Left renal pelvis (tissue), 4 donors: ENCODE measurements at regions not wholly inside any gene's neighbourhood (a gene's known extent, or its start where the extent isn't known, plus 50 kb on each side); places are given as distances from the start of the nearest gene placed in this dataset.
A peak's percentile ranks its signal among the peaks of the same experiment; 100 is the strongest.

Experiments
- DNase-seq, 4 donors: peaks; one replicate each; pipeline ENCODE4 v3.0.0-alpha.2; 2013; ENCODE audit warnings: low read depth in 4 of 4, low spot score in 3 of 4

DNA sequence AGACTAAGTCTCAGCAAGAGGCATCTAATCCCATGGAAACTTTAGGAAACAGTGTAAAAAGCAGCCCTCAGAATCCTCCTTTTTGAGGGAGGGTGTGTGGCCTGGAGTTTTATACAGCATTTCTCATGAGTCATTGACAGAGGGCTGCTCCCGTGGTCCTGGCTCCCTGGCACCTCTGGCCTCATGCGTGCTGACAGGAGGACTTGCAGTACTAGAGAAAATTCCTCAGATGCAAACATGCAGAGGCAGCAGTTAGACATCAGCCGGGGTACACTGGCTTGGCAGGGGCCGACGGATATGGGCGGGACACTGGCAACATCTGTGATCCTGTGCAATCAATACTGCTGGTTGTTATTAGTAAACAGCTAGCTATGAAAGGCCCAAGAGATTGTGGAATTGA is 925.1 kb upstream of the CELF2 start:
- DNase-seq: peak in 1 of 4 donors; percentile 2

DNA sequence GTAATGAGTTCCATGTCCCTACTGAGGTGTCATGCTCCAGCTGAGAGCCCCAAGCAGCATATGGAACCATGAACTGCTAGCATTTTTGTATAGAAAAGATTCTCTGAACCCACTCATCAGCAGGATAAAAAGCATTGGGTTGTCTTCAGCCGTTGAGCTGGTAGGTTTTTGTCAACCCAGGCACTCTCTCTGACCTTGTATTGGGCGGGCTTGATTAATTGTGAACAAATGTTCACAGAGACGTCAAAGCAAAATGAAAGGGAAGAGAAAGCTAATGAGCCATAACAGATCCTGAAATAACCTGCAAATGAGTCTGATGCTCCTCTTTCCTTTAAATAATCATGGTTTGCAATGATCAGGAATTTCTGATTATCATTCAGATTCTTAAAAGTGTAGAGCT is 924.7 kb upstream of the CELF2 start:
- DNase-seq: no peak

DNA sequence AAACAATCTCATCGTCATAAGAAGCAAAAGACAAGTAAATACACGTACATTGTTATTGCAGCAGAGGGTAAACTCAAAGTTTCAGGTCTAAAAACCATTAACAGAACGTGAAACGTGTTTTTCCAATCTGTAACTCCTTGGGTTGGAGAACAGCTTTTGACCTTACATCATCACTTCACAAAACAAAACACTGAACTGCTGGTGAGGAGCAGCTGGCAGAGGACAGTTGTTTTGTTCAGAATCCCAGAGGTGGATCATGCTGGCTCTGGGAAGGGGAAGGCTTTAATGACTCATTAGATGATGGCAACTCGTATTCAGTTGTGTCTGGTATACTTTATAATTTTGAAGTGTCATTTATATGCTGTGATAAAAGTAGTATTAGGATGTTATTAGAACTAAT is 923.0 kb upstream of the CELF2 start:
- DNase-seq: no peak

DNA sequence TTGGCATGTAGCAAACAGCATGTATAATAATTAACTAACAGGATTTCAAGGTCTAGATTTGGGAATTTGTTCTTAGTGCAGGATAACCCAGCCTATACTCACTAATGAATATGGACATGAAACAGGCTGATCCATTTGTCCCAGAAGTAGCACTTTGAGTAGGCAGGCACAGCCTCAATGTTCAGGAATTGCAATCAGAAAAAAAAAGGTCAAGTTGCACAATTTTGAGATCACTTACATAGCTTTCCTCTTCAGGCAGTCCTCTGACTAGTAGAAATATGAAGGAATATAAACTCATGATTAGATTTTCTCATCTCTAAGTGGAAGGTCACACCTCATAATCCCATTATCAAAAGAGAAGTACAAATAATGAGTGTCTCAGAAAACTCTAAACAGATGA is 921.4 kb upstream of the CELF2 start:
- no peak for DNase-seq

DNA sequence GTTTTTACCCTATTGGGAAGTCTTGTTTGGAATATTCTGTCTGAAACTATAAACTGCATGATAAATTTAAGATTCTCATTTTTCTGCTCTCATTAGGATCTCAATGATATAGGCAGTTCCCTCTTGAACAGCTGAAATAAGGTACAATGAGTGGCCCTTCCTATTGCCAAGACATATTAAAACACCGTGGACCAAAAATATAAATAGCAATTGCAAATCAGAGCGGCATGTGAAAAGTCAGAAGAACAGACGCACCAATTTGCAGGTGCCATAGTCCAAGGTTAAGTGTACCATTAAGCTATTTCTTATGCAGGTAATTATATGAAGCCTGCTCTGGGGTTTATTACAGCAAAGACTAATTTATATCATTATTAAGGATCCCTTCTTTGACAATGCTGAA is 920.8 kb upstream of the CELF2 start:
- DNase-seq: no peak

DNA sequence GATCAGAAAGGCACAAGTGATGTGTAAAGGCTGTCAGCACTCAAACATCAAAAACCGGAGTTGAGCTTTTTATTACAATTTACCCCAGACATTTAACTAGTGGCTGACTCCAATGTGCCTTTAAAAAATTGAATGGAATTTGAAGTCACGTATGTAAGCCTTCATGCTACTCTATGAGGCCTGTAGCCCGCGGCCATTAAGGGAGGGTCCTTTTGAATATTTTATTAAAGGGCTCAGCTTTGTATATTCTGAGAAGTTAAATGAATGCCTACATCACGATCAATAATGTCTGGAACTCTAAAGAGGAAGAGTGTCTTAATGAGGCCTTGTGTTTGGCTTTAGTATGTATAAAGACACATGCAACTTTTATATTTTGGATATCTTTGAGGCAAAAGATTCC is 916.6 kb upstream of the CELF2 start:
- no peak for DNase-seq

DNA sequence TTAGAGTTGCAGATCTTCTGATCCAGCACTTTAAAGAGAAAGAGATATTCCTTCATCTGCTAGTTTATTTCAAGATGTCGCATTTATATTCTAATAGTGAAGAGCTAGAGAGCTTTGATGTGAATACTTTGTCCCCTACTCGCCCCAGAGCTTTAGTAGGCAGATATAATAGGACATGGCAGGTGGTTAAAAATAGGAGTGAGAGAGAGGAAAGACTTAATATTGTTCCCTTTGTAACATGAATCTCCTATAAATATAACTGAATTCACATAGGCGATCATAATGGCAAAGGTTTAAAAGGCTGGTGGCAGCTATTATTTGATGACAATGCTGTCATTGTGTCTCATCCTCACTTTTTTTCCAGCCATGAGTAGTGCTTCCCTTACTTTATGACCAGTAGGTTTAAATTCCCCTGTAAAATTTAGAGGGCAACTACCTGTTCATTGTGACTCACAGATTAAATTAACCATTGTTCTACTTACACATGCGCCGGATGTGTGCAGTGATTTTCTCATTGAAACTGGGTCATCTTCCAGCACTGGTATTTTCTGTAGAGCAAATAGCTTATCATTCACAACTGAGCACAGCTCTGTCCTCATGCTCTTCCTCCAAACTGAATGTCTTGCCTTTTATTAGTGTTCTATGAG is 906.7 kb upstream of the CELF2 start:
- no peak for DNase-seq

DNA sequence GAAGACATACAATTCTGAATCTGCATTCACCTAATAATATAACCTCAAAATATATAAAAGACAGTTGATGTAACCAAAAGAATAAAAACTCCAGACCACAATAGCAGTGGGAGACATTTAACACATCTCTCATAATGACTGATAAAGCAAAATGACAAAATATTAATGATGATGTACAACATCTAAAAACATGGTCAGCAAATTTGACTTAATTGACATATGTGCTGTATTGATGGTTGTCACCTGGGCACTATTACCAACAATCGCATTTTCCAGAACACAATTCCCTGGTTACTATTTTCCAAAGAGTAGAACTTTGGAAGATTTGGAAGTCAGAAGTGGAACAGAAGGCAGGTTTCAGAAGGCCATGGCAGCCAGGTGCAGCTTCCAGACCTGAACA is 899.5 kb upstream of the CELF2 start:
- DNase-seq: no peak

DNA sequence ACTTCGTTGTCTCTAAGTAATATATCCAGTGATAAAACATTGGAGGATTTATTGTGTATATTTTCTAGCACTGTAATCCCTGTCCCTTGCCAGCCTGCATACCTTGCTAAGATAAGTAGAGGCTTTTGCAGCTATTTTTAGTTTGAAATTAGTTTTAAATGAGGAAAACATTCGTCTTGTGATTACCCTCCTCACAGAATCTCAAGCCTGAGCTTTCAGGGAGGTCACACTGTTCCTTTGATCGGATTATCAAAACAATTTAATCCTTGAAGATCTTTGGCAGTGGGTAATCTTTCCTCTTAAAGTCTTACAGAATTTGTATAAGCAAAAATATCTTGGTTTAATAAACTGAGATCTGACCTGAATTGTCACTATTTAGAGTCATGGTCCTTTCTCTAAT is 897.0 kb upstream of the CELF2 start:
- DNase-seq: no peak

- DNase-seq: no peak
Observed at GRCh38 chr10:10125676-10126075, 892.0 kb upstream of the CELF2 start.

DNA sequence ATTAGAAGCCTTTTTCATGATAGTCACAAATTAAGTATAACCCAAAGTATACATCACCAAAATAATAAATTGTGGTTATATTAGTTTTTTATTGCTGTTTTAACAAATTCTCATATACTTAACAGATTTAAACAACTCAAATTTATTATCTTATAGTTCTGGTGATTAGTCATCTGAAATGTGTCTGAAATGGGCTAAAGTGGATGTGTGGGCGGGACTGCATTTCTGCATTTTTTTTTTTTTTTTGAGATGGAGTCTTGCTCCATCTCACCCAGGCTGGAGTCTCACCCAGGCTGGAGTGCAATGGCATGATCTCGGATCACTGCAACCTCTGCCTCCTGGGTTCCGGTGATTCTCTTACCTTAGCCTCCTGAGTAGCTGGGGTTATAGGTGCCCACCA is 891.5 kb upstream of the CELF2 start:
- no peak for DNase-seq

DNA sequence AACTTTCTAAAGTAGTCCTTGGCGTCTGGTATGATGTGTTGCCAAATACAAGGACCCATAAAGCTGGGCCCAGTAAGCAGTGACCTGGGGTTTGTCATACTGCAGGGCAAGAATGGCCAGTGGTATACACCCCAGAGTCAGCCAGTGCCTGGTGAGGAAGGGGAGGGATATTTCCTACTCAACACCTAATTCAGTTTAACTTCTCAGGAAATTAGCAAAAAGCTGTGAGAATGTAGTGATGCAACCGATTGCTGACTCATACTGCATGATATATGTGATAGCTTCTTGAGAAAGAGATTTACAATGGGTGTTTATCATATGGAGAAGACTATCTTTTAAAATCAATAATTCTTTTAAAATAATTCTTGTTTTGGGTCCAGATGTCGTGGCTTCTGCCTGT is 889.3 kb upstream of the CELF2 start:
- no peak for DNase-seq

DNA sequence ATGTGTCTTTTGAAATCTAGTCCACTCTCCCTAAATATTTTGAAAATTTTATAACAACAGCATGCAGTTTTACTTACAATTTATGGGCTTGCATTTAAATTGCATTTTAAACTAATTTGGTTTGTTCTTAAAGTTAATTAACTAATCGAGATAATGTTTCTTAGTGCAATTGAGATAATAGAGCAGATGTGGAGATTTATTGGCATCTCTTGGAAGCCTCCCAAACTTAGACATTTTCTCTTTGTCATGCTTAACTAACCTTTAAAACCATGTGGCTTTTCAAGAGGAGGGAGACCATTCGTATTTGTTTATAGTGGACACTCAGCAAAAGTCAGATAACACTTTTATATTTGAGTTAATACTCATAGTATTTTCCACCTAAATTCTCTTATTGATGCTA is 887.0 kb upstream of the CELF2 start:
- no peak for DNase-seq

- DNase-seq: no peak
Observed at GRCh38 chr10:10132009-10132408, 885.7 kb upstream of the CELF2 start.

GRCh38 chr10:10133281-10133680 is 884.4 kb upstream of the CELF2 start:
- DNase-seq: no peak

- DNase-seq: no peak
Observed at GRCh38 chr10:10138685-10139084, 879.0 kb upstream of the CELF2 start.

- DNase-seq: no peak
Observed at GRCh38 chr10:10141782-10142382, 875.8 kb upstream of the CELF2 start.

DNA sequence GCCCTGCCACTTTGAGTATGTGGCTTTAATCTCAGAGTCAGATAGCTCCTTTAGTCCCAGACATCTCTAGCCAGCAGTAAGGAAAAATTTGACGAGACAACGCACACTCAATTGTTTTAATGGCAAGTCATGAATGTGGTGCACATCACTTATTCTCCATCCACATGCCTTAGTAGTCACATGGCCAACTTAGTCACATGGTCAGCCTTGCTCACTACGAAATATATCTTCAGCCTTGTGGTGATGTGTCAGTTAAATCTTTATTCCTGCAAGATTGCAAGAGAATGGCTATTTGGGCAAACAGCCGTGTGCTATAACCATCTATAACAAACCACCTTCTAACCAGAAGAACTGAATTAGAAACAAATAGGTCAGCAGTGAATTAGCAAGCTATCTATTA is 871.1 kb upstream of the CELF2 start:
- DNase-seq: no peak

DNA sequence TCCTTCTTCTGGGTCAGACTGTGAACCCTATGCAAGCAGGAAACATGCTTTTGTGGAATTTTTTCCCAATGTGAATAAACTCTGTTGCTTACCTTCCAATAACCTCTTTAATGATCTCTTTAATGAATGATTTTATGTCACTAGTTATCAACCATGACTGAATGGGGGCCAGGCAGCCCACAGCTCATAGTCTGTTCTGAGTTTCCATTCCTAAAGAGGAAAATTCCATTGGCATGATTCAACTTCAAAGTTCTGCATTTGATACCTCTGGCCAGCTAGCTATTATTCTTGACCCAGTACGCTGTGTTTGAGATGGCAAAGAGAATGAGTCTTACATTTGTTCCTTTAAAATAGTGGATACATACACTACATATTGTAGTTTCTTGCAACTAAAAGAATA is 867.8 kb upstream of the CELF2 start:
- DNase-seq: no peak

DNA sequence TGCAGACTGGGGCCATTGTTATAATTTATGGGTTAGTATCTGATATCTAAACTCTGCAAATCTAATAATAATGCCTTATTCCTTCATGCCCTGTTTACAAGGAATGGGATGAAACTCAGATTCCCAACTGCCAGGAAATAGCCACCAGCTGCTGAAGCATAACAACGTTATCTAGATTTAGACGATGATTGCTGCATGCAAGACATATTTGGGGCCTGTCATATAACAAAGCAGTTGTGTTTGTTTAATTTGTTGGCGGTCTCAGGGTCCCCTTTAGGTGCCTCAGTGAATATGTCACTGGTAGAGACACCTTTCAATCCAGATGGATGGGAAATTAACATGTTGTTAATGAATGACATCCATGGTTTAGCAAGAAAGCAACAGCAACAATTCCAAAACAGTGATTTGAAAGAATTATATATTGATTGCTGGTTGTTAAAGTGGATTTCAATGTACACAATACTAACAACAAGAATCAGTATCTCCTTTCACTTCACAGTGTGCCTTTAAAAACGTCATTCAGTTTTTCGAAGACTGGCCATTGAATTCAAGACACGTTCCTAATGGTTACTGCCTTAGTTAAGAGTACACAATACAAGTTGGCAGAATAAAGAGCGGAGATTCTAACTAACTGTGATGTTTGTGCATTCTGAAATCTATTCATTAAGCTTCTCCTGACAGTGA is 860.6 kb upstream of the CELF2 start:
- no peak for DNase-seq

GRCh38 chr10:10160821-10161312 is 856.8 kb upstream of the CELF2 start:
- no peak for DNase-seq

GRCh38 chr10:10164848-10165247 is 852.8 kb upstream of the CELF2 start:
- DNase-seq: no peak
